NCI-H510A (cell line): ENCODE measurements at regions not wholly inside any gene's neighbourhood (a gene's known extent, or its start where the extent isn't known, plus 50 kb on each side); places are given as distances from the start of the nearest gene placed in this dataset.
"Not testable (repeated sequence)": the region's sequence is repeated elsewhere in the genome, so short reads cannot be mapped to it uniquely, and the experiment has no call there.

Source experiments
- DNase-seq: peaks from one replicate; lab custom pipeline; 2025; lab: John Stamatoyannopoulos, UW

DNA sequence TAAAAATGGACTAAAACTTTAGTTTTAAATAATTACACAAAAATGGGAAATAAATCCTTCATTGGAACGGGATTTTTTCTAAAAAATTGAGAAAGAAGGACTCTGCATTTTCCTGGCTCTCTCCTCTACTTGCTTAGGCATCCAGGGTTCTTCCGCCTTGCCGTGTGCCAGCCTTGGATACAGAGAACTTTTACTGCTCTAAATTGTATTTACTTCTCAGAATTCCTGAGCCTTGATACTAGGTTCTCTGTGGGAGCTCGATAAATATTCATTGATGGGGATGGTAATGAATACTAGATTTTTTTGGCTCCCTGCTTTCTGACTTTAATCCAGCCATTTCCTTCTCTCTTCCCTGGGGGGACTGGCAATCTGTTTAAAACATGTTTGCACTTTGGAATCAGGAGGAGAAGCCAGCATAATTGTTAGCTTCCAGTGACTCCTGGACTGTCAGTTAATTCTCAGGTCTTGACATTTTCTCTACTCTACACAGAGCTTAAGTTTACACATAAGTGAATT, 746.1 kb upstream of the LRRTM1 start:
- DNase-seq, result no peak

DNA sequence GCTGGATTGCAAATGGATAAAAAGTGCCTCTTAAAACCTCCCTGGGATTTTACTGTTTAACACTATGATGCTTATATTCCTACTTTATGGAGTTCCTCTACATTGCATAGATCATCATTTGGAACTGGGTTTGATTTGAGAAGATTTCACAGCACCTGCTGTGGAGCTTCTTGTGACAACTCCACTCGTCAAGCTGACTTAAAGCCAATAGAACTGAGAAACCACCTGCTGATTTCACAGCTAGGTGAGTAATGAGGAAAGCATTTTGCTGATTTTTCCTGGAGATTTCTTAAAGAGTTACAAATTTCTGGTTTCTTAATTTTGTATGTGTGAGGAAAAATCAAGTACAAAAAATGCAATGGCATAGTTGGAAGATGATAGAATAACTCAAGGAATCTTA, 739.1 kb upstream of the LRRTM1 start:
- no peak for DNase-seq

- DNase-seq, result no peak
Observed at GRCh38 chr2:81007104-81007503, 702.6 kb upstream of the LRRTM1 start.

- no peak for DNase-seq
Observed at GRCh38 chr2:81002906-81003305, 698.4 kb upstream of the LRRTM1 start.

- DNase-seq, result no peak
Observed at GRCh38 chr2:80987466-80987865, 682.9 kb upstream of the LRRTM1 start.

DNA sequence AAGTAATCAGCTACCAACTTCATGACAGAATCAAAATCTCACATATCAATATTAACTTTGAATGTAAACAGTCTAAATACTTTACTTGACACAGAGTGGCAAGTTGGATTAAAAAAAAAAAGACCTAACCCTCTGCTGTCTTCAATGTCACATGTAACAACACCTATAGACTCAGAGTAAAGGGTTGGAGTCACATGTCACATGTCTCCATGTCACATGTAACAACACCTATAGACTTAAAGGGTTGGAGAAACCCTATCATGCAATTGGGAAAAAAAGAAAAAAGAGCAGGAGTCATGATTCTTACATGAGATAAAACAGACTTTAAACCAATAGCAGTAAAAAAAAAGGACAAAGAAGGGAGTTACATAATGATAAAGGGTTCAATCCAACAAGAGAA, 665.3 kb upstream of the LRRTM1 start:
- DNase-seq, result no peak

DNA sequence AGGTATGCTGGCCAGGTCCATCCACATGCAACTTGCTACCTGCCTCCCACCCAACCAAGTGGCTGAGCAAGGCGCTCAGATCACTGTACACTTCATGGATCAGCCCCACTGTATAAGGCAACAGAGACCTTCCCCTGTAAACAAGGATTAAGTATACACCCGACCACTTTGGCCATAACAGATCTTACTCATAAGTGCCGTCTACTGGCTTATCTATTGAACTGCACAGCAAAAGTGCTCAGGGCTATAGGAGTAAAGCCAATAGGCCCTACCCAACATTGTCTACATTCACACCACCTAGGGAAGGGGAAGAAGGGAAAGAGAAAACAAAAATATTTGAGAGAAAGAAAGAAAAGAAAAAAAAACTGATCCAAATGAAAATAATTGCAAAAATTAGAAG, 663.9 kb upstream of the LRRTM1 start:
- DNase-seq, result no peak

DNA sequence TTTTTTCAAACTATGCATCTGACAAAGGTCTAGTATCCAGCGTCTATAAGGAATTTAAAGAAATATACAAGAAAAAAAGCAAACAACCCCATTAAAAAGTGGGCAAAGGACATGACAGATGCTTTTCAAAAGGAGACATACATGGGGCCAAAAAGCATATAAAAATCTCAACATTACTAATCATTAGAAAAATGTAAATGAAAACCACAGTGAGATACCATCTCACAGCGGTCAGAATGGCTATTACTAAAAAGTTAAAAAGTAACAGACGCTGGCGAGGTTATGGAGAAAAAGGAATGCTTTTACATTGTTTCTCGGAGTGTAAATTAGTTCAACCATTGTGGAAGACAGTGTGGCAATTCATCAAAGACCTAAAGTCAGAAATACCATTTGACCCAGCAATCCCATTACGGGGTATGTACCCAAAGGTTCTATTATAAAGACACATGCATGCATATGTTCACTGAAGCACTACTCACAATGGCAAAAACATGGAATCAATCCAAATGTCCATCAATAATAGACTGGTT, 643.1 kb upstream of the LRRTM1 start:
- no peak for DNase-seq

GRCh38 chr2:80943487-80943886, 638.9 kb upstream of the LRRTM1 start:
- no peak for DNase-seq

DNA sequence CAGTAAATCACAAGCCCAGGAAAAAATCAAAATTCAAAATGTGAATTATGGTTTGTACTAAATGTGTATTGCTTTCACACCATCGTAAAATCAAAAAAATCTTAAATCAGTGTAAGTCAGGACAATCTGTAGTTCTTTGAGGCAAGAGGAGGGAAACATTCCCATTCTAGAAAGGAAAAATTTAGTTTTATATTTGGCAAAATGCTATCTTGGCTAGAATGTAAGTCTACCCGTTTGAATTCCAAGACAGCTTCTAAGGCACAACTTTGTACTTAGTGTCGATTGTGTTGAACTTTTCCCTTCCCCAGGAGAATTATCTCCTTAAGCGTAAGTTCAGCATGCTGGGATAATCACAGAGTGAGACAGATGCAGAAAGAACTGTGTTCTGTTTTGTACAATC, 638.2 kb upstream of the LRRTM1 start:
- DNase-seq, result no peak

GRCh38 chr2:80938463-80938862, 633.9 kb upstream of the LRRTM1 start:
- no peak for DNase-seq

- not testable (repeated sequence) for DNase-seq
Observed at GRCh38 chr2:80931820-80932219, 627.3 kb upstream of the LRRTM1 start.

GRCh38 chr2:80930777-80931176, 626.2 kb upstream of the LRRTM1 start:
- no peak for DNase-seq

DNA sequence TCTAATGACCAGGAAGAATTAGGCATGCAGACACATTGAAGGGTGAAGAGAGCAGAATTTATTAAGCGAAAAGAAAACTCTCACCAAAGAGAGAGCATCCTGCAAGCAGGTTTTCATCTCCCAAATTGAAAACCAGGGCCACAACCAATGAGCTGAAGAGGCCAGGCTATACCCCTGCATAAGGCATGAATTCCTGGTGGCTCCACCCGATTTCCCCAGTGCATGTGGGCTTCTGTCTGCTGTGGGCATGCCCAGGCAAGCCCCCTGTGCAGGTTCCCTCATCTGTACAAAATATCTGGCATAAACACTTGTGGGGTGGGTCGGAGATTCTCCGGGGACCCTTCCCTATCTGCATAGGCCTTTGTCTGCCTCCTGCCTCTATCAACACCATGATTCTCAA, 621.6 kb upstream of the LRRTM1 start:
- DNase-seq, result no peak

DNA sequence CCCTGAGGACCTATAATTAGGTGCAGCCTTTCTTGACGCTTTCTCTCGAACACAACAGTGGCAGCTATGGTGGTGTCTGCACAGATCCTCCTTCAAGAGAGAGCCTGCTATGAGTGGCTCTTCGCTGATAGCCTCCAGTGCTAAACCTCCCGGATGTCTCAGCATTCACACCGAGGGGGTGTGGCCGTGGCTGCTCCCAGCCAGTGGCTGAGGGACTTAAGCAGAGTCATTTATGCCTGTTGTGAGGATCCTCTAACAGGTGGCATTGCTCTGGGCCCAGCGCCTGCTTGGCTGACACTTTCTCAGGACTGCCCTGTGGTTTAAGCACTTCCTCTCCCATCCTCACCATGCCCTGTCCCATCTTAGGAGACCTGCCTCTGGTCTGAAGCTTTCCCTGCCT, 592.0 kb upstream of the LRRTM1 start:
- DNase-seq, result no peak

DNA sequence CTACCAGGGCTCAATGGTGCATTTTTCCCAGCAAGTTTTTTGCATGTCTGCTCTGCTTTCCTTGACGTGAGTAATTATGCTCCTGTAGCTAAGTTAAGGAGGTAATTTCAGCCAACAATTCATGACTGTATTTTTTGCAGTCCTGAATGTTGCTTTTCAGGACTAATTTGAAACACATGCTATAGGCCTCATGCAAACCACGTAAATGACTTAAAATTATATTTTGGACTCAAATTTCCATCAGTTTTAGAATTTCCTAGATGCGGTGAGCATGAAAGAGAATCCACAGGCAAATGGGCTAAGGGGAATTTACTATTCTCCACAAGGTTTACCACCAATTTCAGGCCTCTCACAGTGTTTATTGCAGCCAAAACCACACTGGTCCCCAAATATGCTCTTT, 589.9 kb upstream of the LRRTM1 start:
- no peak for DNase-seq

DNA sequence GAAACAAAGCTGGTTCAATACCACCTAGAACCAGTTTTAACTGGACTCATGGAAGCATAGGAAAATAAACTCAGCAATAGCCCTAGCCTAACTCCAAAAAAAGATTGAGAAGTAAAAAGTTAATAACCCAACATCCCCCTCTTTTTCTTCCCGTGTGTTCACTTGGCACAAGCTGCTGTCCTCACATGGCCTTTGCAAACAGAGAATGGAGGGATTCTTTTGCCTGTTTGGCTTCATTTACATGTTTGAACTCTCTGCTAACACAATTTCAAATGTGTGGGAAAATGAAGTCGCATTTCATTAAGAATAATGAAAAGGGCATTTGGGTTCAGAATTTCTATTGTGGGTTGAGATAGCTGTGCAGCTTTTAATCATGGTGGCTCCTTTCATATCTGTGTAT, 589.2 kb upstream of the LRRTM1 start:
- no peak for DNase-seq

DNA sequence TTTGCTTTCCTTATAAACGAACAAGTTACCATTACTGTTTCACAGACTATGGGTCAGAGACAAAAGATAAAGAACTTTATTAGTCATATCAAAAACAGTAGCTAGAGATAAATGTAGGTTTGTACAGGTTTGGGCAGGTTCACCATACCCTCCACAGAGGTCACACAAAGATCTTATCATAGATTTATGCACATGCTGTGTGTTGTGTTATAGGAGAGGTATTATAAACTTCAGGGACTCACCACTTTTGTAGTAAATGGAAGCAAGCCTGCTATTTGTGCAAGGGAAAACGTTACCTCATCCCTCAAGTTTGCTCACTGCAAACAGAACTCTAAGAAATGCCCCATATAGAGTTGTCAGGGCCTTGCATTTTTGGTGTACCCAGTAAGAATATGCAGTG, 584.5 kb upstream of the LRRTM1 start:
- DNase-seq, result no peak

- DNase-seq, result no peak
Observed at GRCh38 chr2:80887841-80888378, 583.4 kb upstream of the LRRTM1 start.

DNA sequence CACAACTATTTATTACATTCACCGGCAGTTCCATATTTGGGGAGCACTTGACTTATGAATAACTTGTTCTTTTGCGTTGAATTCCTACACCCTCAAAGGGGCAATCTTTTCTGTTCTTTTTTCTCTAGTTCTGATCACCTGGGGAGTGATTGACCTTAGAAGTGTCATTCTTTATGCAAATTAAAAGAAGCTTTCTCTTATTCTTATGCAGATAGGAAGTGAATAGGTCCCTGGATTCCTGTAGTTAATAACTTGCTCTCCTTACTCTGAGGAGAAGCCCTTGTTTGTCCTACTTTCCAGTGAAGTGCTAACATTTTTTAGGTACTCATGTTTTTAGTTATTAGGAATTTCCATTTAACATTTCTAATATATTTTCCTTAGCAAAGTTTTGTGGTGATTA, 569.8 kb upstream of the LRRTM1 start:
- DNase-seq, result no peak

DNA sequence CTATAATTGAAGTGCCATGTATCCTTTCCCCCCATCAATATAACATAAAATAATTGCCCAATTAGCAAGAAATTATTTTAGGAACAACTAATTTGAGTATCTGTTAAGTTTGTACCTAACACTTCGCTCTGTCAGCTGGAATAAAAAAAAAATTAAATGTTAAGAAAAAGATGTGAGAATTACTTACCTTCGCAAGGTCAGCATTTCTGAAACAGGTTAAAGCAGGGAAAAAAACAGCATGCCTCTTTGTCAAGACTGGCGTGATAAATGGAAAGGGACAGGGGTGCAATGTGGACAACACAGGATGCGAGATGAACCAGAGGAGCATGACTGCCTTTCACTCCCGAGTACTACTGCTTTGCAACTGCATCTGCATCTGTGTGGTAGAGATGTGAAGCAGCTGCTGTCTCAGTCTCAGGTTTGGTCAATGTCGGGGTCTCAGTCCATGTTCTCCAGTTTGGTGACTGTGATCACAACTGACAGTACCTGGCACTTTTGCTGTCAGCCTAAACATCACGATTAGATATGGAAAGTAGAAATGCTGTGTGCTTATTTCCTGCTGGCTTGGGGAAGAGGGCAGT, 565.4 kb upstream of the LRRTM1 start:
- no peak for DNase-seq

DNA sequence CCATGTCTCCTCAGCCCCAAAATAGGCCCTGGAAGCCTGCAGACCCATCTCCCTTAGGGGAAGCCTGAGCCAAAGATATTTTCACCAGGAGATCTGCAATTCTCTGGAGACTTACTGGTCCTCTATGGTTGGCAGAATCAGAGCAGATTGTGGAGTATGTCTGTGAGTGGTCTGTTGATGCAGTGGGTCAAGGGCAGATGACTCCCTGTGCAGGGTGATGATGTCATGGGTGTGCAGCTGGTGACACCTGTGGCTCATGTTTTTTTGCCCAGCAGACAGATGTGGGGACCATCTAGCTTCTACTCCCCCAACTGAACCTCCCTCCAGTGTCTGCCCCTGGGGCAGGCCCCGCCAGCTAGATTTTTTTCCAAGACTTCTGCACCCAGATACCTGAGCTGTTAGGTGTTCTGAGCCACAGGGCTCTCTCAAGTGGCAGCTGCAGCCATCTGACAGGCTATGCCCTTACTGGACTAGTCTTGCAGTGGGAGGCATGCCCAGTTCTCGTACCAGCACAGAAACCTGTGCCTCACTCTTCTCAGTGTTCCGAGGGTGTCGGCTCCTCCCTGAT, 558.7 kb upstream of the LRRTM1 start:
- no peak for DNase-seq

- DNase-seq, result no peak
Observed at GRCh38 chr2:80858965-80859364, 554.4 kb upstream of the LRRTM1 start.

- DNase-seq, result no peak
Observed at GRCh38 chr2:80856227-80856626, 551.7 kb upstream of the LRRTM1 start.
